IPS-20b (cell line): ENCODE measurements at regions not wholly inside any gene's neighbourhood (a gene's known extent, or its start where the extent isn't known, plus 50 kb on each side); places are given as distances from the start of the nearest gene placed in this dataset.

Source experiments
- H3K27ac ChIP-seq: one replicate; pipeline ENCODE4 v1.5.1; 2013; ENCODE audit warnings: low read length
- H3K27me3 ChIP-seq: 2 replicates; pipeline ENCODE4 v1.6.1; 2013; ENCODE audit warnings: mild to moderate bottlenecking, low read length, inconsistent platforms; ENCODE audit not compliant: insufficient read depth
- H3K36me3 ChIP-seq: 2 replicates; pipeline ENCODE4 v1.6.1; 2013; ENCODE audit warnings: low read depth, mild to moderate bottlenecking, inconsistent platforms, low read length, moderate library complexity; ENCODE audit not compliant: insufficient read depth
- H3K4me1 ChIP-seq: 2 replicates; pipeline ENCODE4 v1.6.1; 2013; ENCODE audit warnings: mild to moderate bottlenecking, control low read depth, inconsistent platforms, low read length, moderate library complexity; ENCODE audit not compliant: insufficient read depth
- H3K4me3 ChIP-seq: 2 replicates; pipeline ENCODE4 v1.5.1; 2013; ENCODE audit warnings: mild to moderate bottlenecking, low read length, inconsistent platforms
- H3K9ac ChIP-seq: 2 replicates; pipeline ENCODE4 v1.6.1; 2013; ENCODE audit warnings: low read depth, mild to moderate bottlenecking, inconsistent platforms, low read length, moderate library complexity
- H3K9me3 ChIP-seq: 2 replicates; pipeline ENCODE4 v1.6.1; 2013; ENCODE audit warnings: mild to moderate bottlenecking, low read depth, low read length, inconsistent platforms; ENCODE audit not compliant: insufficient read depth

DNA sequence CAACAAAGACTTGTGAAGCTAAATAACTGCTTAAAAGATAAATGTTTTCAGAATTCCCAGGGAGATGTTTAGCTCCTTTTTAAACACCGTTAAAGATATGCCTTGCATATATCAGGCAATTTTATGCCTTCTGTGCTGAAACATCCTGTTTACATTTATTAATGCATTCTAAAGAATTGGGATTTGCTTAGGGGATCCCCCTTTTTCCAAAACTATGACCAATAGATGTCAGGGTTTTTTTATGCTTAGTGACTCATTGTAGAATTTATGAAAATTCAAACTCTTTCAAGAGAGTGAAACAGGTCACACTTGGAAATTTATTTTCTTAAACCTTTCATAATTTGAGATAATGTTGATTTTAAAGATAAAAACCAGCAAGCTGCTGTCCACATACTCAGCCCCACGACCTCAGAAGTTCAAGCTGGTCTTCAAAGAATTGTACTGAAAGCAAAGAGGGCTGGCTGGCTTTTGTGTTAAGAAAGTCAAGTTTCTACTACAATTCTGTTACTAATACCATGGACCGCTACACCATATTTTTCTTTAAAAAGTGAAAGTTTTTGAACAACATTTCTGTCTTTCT is 411.8 kb downstream of the ETV1 start:
- H3K4me3 ChIP-seq = no peak overlapping the region
- H3K36me3 ChIP-seq = no peaks in the 10 kb centered on the region
- H3K27ac ChIP-seq = no peak overlapping the region
- H3K4me1 ChIP-seq = peaks cover 8% of the 10 kb centered on the region
- H3K9me3 ChIP-seq = no peaks in the 10 kb centered on the region
- no peak overlapping the region for H3K9ac ChIP-seq
- no peaks in the 10 kb centered on the region for H3K27me3 ChIP-seq

GRCh38 chr7:13578294-13578693 is 411.2 kb downstream of the ETV1 start:
- Histone ChIP-seq H3K27me3 (no peaks in the 10 kb centered on the region), H3K9me3 (no peaks in the 10 kb centered on the region), H3K36me3 (no peaks in the 10 kb centered on the region), H3K4me1 (peaks cover 8% of the 10 kb centered on the region), H3K4me3 (no peak overlapping the region), H3K27ac (no peak overlapping the region), H3K9ac (no peak overlapping the region)

DNA sequence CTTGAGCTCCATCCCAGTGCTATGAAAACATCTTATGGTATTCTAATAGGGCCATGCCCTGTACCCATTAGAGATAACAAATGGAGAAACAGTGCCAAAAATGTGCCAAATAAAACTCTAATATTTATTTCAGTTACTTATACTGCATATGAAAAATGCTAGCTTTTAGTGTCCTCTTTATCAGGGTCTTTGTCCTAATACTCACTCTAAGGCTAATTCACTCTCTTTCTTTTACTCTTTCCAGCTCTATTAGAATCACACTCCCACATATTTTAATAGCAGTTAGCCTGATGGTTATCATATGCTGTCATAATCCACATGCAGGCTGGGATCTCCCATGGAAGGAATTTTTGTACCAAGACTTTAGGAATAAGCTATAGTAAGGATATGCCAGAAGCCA is 408.4 kb downstream of the ETV1 start:
- no peak overlapping the region for H3K9ac ChIP-seq
- no peak overlapping the region for H3K27ac ChIP-seq
- no peaks in the 10 kb centered on the region for H3K9me3 ChIP-seq
- H3K27me3 ChIP-seq = no peaks in the 10 kb centered on the region
- H3K36me3 ChIP-seq = no peaks in the 10 kb centered on the region
- peaks cover 8% of the 10 kb centered on the region for H3K4me1 ChIP-seq
- H3K4me3 ChIP-seq = no peak overlapping the region

- H3K4me1 ChIP-seq = no peaks in the 10 kb centered on the region
- no peaks in the 10 kb centered on the region for H3K36me3 ChIP-seq
- H3K9ac ChIP-seq = no peak overlapping the region
- H3K27me3 ChIP-seq = no peaks in the 10 kb centered on the region
- H3K9me3 ChIP-seq = peaks cover 16% of the 10 kb centered on the region
- H3K27ac ChIP-seq = no peak overlapping the region
- no peak overlapping the region for H3K4me3 ChIP-seq
Observed at GRCh38 chr7:13593854-13594253, 395.6 kb downstream of the ETV1 start.

DNA sequence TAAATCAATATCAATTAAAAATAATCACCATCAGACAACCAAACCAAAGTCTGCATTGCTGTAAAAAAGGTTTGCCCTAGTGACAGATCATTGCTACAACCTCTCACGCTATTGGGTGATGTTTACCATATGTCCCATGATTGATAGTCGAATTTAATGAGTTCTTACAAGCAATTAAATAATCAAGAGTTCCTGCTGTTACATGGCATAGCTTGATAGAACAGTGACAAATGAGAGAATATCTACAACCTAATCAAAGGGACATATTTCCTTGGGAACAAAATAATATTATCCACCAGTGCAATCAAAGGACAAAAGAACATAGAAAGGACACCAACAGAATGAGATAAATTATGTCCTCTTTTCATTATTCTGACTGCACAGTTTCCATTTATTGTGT is 387.4 kb downstream of the ETV1 start:
- Histone ChIP-seq H3K4me1 (no peaks in the 10 kb centered on the region), H3K9ac (no peak overlapping the region), H3K36me3 (no peaks in the 10 kb centered on the region), H3K27me3 (no peaks in the 10 kb centered on the region), H3K27ac (no peak overlapping the region), H3K9me3 (no peaks in the 10 kb centered on the region), H3K4me3 (no peak overlapping the region)

DNA sequence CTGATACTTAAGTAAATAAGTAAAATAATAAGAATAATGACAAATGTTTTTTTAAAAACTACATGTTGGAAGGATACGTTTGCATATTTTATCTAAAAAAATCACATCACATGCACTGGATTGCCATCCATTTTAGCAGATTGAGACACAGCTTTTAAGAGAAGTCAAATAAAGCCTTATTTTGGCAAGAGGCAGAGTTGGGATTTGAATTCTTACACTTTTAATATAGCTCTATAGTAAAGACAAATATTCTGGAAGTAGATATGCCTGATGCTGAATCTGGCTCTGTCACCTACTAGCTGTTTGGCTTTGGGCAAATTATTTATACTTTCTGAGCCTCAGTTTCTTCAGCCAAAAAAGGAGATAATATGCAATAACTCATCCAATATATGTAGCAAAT is 386.4 kb downstream of the ETV1 start:
- H3K4me3 ChIP-seq = no peak overlapping the region
- no peak overlapping the region for H3K9ac ChIP-seq
- no peaks in the 10 kb centered on the region for H3K27me3 ChIP-seq
- H3K27ac ChIP-seq = no peak overlapping the region
- no peaks in the 10 kb centered on the region for H3K4me1 ChIP-seq
- peaks cover 7% of the 10 kb centered on the region for H3K9me3 ChIP-seq
- no peaks in the 10 kb centered on the region for H3K36me3 ChIP-seq

DNA sequence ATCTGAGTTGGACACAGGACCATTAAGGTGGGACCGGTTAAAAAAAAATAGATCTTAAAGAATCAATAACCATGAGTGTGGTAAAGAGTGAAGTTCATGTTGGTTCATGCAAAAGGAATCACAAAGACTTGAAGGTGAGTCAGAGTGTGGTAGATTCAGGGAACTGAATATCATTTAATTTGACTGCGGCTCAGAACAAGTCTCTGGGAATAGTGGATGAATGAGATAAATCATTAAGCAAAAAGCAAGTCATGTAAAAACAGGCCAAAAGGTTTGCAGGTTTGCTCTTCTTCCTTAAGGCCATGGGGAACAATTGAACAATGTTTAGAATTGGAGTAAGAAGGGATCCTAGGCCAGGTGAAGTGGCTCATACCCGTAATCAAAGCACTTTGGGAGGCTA is 385.8 kb downstream of the ETV1 start:
- no peak overlapping the region for H3K27ac ChIP-seq

GRCh38 chr7:13604178-13604577 is 385.3 kb downstream of the ETV1 start:
- Histone ChIP-seq H3K9me3 (peaks cover 7% of the 10 kb centered on the region), H3K27me3 (no peaks in the 10 kb centered on the region)

More for the DNA sequence above, 385.8 kb downstream of the ETV1 start:
- Histone ChIP-seq H3K4me3 (no peak overlapping the region), H3K27me3 (no peaks in the 10 kb centered on the region), H3K4me1 (no peaks in the 10 kb centered on the region), H3K9ac (no peak overlapping the region), H3K36me3 (no peaks in the 10 kb centered on the region), H3K9me3 (peaks cover 7% of the 10 kb centered on the region)

GRCh38 chr7:13610372-13610771 is 379.1 kb downstream of the ETV1 start:
- H3K4me1 ChIP-seq = no peaks in the 10 kb centered on the region
- H3K36me3 ChIP-seq = no peaks in the 10 kb centered on the region
- no peaks in the 10 kb centered on the region for H3K27me3 ChIP-seq
- no peak overlapping the region for H3K9ac ChIP-seq
- H3K27ac ChIP-seq = no peak overlapping the region
- H3K4me3 ChIP-seq = no peak overlapping the region
- peaks cover 7% of the 10 kb centered on the region for H3K9me3 ChIP-seq

More at GRCh38 chr7:13604178-13604577, 385.3 kb downstream of the ETV1 start:
- Histone ChIP-seq H3K4me3 (no peak overlapping the region), H3K9ac (no peak overlapping the region), H3K36me3 (no peaks in the 10 kb centered on the region), H3K4me1 (no peaks in the 10 kb centered on the region), H3K27ac (no peak overlapping the region)

DNA sequence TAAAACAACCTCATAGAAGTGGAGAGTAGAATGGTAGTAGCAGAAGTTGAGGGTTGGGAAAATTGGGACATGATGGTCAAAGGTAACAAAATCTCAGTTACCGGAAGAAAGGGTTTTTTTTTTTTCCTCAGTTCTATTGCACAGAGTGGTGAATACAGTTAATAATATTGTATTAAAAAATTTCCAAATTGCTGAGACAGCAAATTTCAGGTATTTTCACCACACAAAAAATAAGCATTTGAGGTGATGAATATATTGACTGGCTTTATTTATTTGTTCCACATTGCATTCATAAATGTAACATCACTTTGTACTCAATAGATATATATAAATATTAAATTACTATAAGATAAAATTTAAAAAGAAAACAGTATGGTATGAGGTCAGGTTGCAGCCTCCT is 373.8 kb downstream of the ETV1 start:
- H3K9ac ChIP-seq = no peak overlapping the region
- no peaks in the 10 kb centered on the region for H3K4me1 ChIP-seq
- H3K4me3 ChIP-seq = no peak overlapping the region
- H3K27ac ChIP-seq = no peak overlapping the region
- H3K27me3 ChIP-seq = no peaks in the 10 kb centered on the region
- peaks cover 3% of the 10 kb centered on the region; the same call in 1 of the 2 replicates for H3K9me3 ChIP-seq
- no peaks in the 10 kb centered on the region for H3K36me3 ChIP-seq

DNA sequence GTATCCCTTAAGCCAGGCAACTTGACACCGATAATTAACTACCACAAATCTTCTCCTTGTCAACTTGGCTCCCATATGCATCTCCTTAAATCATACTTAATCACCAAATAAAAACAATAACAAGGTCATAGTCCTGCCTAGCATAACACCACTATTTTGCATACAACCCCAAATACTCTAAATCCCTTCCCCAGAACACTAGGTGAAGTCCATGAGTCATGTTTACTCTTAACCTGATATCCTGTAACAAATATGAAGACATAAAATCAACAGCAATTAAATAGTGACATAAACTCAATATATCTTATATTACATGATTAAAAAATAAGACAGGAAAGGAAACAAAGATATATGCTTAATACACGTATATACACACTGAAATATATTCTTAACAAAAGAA is 362.0 kb downstream of the ETV1 start:
- Histone ChIP-seq H3K27ac (no peak overlapping the region), H3K4me3 (no peak overlapping the region), H3K9ac (no peak overlapping the region), H3K9me3 (no peaks in the 10 kb centered on the region; the same call in 1 of the 2 replicates), H3K27me3 (no peaks in the 10 kb centered on the region), H3K36me3 (no peaks in the 10 kb centered on the region), H3K4me1 (no peaks in the 10 kb centered on the region; the same call in 1 of the 2 replicates)

GRCh38 chr7:13628239-13629001 is 361.0 kb downstream of the ETV1 start:
- Histone ChIP-seq H3K9me3 (no peaks in the 10 kb centered on the region; the same call in 1 of the 2 replicates), H3K27ac (no peak overlapping the region), H3K36me3 (no peaks in the 10 kb centered on the region), H3K27me3 (no peaks in the 10 kb centered on the region), H3K4me3 (no peak overlapping the region), H3K4me1 (no peaks in the 10 kb centered on the region), H3K9ac (no peak overlapping the region)
